Small intestine (tissue), 7 donors: ENCODE measurements at regions not wholly inside any gene's neighbourhood (a gene's known extent, or its start where the extent isn't known, plus 50 kb on each side); places are given as distances from the start of the nearest gene placed in this dataset.

Experiments
- DNase-seq, 2 donors: peaks; one replicate each; pipeline versions ENCODE4 v3.0.0 to v3.0.0-alpha.2; 2013
- FAIRE-seq: peaks from 2 replicates; lab custom pipeline; 2012; peaks lifted over from hg19 to GRCh38; lab: Jason Lieb, UNC
- H3K27ac ChIP-seq, 3 donors: one replicate each; pipeline ENCODE4 v1.5.1; 2013; ENCODE audit warnings: low read length in 2 of 3, mild to moderate bottlenecking in 2 of 3, control low read depth in 1 of 3, inconsistent platforms in 1 of 3, low read depth in 1 of 3, moderate library complexity in 1 of 3
- H3K27me3 ChIP-seq, 3 donors: one replicate each; pipeline ENCODE4 v1.6.1; 2013; ENCODE audit warnings: low read length in 3 of 3, inconsistent platforms in 1 of 3; ENCODE audit not compliant: control insufficient read depth in 3 of 3, insufficient read depth in 3 of 3
- H3K36me3 ChIP-seq, 3 donors: one replicate each; pipeline ENCODE4 v1.6.1; 2013; ENCODE audit warnings: low read length in 3 of 3, inconsistent platforms in 1 of 3, low read depth in 1 of 3, mild to moderate bottlenecking in 1 of 3, moderate library complexity in 1 of 3; ENCODE audit not compliant: control insufficient read depth in 3 of 3, insufficient read depth in 2 of 3
- H3K4me1 ChIP-seq, 3 donors: one replicate each; pipeline ENCODE4 v1.6.1; 2013; ENCODE audit warnings: low read length in 2 of 3, inconsistent platforms in 1 of 3, low read depth in 1 of 3, mild to moderate bottlenecking in 1 of 3, moderate library complexity in 1 of 3; ENCODE audit not compliant: control insufficient read depth in 3 of 3, insufficient read depth in 2 of 3
- H3K4me3 ChIP-seq, 3 donors: one replicate each; pipeline ENCODE4 v1.5.1; 2013; ENCODE audit warnings: low read length in 3 of 3, control low read depth in 1 of 3, inconsistent platforms in 1 of 3, low read depth in 1 of 3, mild to moderate bottlenecking in 1 of 3, moderate library complexity in 1 of 3
- H3K9me3 ChIP-seq, 2 donors: one replicate each; pipeline ENCODE4 v1.6.1; 2013; ENCODE audit warnings: low read depth in 1 of 2, low read length in 1 of 2; ENCODE audit not compliant: control insufficient read depth in 2 of 2, insufficient read depth in 1 of 2
- WGBS, 3 donors: extraction: QIAGEN DNeasy Blood & Tissue Kit; methylation state at CpG; one replicate each; pipeline ENCODE4 v1.1.7; 2013; 5-methylcytosine and 5-hydroxymethylcytosine counted together
- donor health status: healthy with polysubstance abuse.
- donor health status: control.
- donor health status: control.
- donor health status: Bipolar disorder and iron deficiency.
- donor health status: healthy.

GRCh38 chr13:46982856-46983582, 86.2 kb upstream of the HTR2A start:
- DNase-seq (no peak), FAIRE-seq (no peak)
- no peaks in the 10 kb centered on the region for H3K36me3 ChIP-seq
- H3K4me1 ChIP-seq = no peaks in the 10 kb centered on the region
- no peaks in the 10 kb centered on the region for H3K27me3 ChIP-seq
- WGBS, 3 donors = 45 to 61% (median 46%) methylated on average over 3 of the region's 3 CpGs
- no peaks in the 10 kb centered on the region for H3K9me3 ChIP-seq
- H3K27ac ChIP-seq = no peak overlapping the region
- no peak overlapping the region for H3K4me3 ChIP-seq

- peaks cover 0 to 14% of the 10 kb centered on the region in 2 donors for H3K9me3 ChIP-seq
- FAIRE-seq (no peak), DNase-seq (no peak)
- no peaks in the 10 kb centered on the region for H3K36me3 ChIP-seq
- H3K27ac ChIP-seq = no peak overlapping the region
- H3K4me1 ChIP-seq = no peaks in the 10 kb centered on the region
- H3K4me3 ChIP-seq = no peak overlapping the region
- H3K27me3 ChIP-seq = no peaks in the 10 kb centered on the region
These were observed 78.3 kb upstream of the HTR2A start for GRCh38 chr13:46975173-46975572.

- Histone ChIP-seq H3K36me3 (no peaks in the 10 kb centered on the region), H3K27me3 (no peaks in the 10 kb centered on the region), H3K27ac (no peak overlapping the region), H3K4me3 (no peak overlapping the region), H3K9me3 (no peaks in the 10 kb centered on the region), H3K4me1 (no peaks in the 10 kb centered on the region)
- WGBS, 3 donors = 77 to 87% (median 84%) methylated on average over 2 of the region's 2 CpGs
- no peak for DNase-seq
- no peak for FAIRE-seq
These were observed 71.6 kb upstream of the HTR2A start for GRCh38 chr13:46968450-46968849.

- FAIRE-seq (no peak), DNase-seq (no peak)
- 44 to 50% (median 49%) methylated on average over 2 of the region's 2 CpGs for WGBS, 3 donors
- Histone ChIP-seq H3K4me3 (no peak overlapping the region), H3K4me1 (no peaks in the 10 kb centered on the region), H3K27me3 (no peaks in the 10 kb centered on the region), H3K36me3 (no peaks in the 10 kb centered on the region), H3K27ac (no peak overlapping the region), H3K9me3 (no peaks in the 10 kb centered on the region)
These were observed 68.1 kb upstream of the HTR2A start for GRCh38 chr13:46964789-46965527.

GRCh38 chr13:46963904-46964303, 67.1 kb upstream of the HTR2A start:
- H3K9me3 ChIP-seq = no peaks in the 10 kb centered on the region
- FAIRE-seq = no peak

GRCh38 chr13:46962281-46962941, 65.6 kb upstream of the HTR2A start:
- no peaks in the 10 kb centered on the region for H3K4me1 ChIP-seq
- FAIRE-seq (no peak), DNase-seq (no peak)
- WGBS, 3 donors = 70 to 80% (median 77%) methylated on average over 6 of the region's 6 CpGs
- no peak overlapping the region for H3K27ac ChIP-seq
- H3K9me3 ChIP-seq = no peaks in the 10 kb centered on the region
- H3K4me3 ChIP-seq = no peak overlapping the region
- H3K27me3 ChIP-seq = no peaks in the 10 kb centered on the region
- H3K36me3 ChIP-seq = no peaks in the 10 kb centered on the region

More at GRCh38 chr13:46963904-46964303, 67.1 kb upstream of the HTR2A start:
- Histone ChIP-seq H3K27me3 (no peaks in the 10 kb centered on the region), H3K4me1 (no peaks in the 10 kb centered on the region), H3K4me3 (no peak overlapping the region), H3K27ac (no peak overlapping the region), H3K36me3 (no peaks in the 10 kb centered on the region)
- 82 to 87% (median 86%) methylated on average over 4 of the region's 4 CpGs for WGBS, 3 donors
- no peak for DNase-seq

- Histone ChIP-seq H3K4me3 (no peak overlapping the region), H3K9me3 (no peaks in the 10 kb centered on the region), H3K27me3 (no peaks in the 10 kb centered on the region), H3K36me3 (no peaks in the 10 kb centered on the region), H3K27ac (no peak overlapping the region), H3K4me1 (no peaks in the 10 kb centered on the region)
- WGBS, 3 donors = 33 to 58% (median 52%) methylated on average over 2 of the region's 2 CpGs
- FAIRE-seq (no peak), DNase-seq (no peak)
These were observed 64.9 kb upstream of the HTR2A start for GRCh38 chr13:46961719-46962118.

- H3K4me3 ChIP-seq = no peak overlapping the region
- no peak for FAIRE-seq
- 82 to 93% (median 90%) methylated on average over 2 of the region's 2 CpGs for WGBS, 3 donors
These were observed 57.1 kb upstream of the HTR2A start for GRCh38 chr13:46953941-46954340.

More at GRCh38 chr13:46953941-46954340, 57.1 kb upstream of the HTR2A start:
- DNase-seq = no peak
- no peaks in the 10 kb centered on the region for H3K9me3 ChIP-seq
- H3K4me1 ChIP-seq = no peaks in the 10 kb centered on the region
- no peaks in the 10 kb centered on the region for H3K36me3 ChIP-seq
- H3K27ac ChIP-seq = no peak overlapping the region
- H3K27me3 ChIP-seq = no peaks in the 10 kb centered on the region
